CD4-positive, CD25-positive, alpha-beta regulatory T cell (primary cell): ENCODE measurements at regions not wholly inside any gene's neighbourhood (a gene's known extent, or its start where the extent isn't known, plus 50 kb on each side); places are given as distances from the start of the nearest gene placed in this dataset.
"Not testable (repeated sequence)": the region's sequence is repeated elsewhere in the genome, so short reads cannot be mapped to it uniquely, and the experiment has no call there.

Source experiments
- ATAC-seq, 2 donors: fragments of 150-1000 bp; cut with Tn5 transposase; one replicate each; pipeline ENCODE4 v1.10.0; 2021; ENCODE audit warnings: low read depth in 2 of 2, moderate number of reproducible peaks in 2 of 2, moderate library complexity in 1 of 2
- DNase-seq, 3 donors: peaks; one replicate each; pipeline versions ENCODE4 v3.0.0 to v3.0.0-alpha.2; 2012 to 2022; ENCODE audit warnings: mixed read lengths in 1 of 3
- H3K27ac ChIP-seq: one replicate; pipeline ENCODE4 v1.7.0; 2013; ENCODE audit warnings: mild to moderate bottlenecking, low read length; ENCODE audit not compliant: insufficient read depth, poor library complexity, severe bottlenecking
- H3K27me3 ChIP-seq: one replicate; pipeline ENCODE4 v1.7.0; 2013; ENCODE audit warnings: low read length; ENCODE audit not compliant: control insufficient read depth, insufficient read depth
- H3K36me3 ChIP-seq: one replicate; pipeline ENCODE4 v1.7.0; 2013; ENCODE audit warnings: mild to moderate bottlenecking, low read length, moderate library complexity; ENCODE audit not compliant: control insufficient read depth, insufficient read depth
- H3K4me1 ChIP-seq: 2 replicates; pipeline ENCODE4 v1.7.0; 2013; ENCODE audit warnings: mild to moderate bottlenecking, low read length; ENCODE audit not compliant: insufficient read depth, control insufficient read depth, poor library complexity, severe bottlenecking
- H3K4me3 ChIP-seq: one replicate; pipeline ENCODE4 v1.7.0; 2013; ENCODE audit warnings: low read depth, mild to moderate bottlenecking, low read length, moderate library complexity
- H3K9me3 ChIP-seq, 2 experiments: 1 replicate in 1 of 2; 2 replicates in 1 of 2; pipeline ENCODE4 v1.7.0; 2013; ENCODE audit warnings: low read length in 2 of 2, mild to moderate bottlenecking in 1 of 2, moderate library complexity in 1 of 2; ENCODE audit not compliant: control insufficient read depth in 2 of 2
- H3K27ac Mint-ChIP-seq, 3 donors: one replicate each; pipeline ENCODE4 v1.8.0; 2020 to 2022; ENCODE audit warnings: mild to moderate bottlenecking in 3 of 3, mixed read lengths in 3 of 3, moderate library complexity in 2 of 3
- H3K27me3 Mint-ChIP-seq: one replicate; pipeline ENCODE4 v1.8.0; 2022; ENCODE audit warnings: mild to moderate bottlenecking, mixed read lengths
- H3K36me3 Mint-ChIP-seq: one replicate; pipeline ENCODE4 v1.8.0; 2020; ENCODE audit warnings: mixed read lengths
- H3K4me1 Mint-ChIP-seq, 4 donors: one replicate each; pipeline ENCODE4 v1.8.0; 2020 to 2022; ENCODE audit warnings: mixed read lengths in 4 of 4, mild to moderate bottlenecking in 1 of 4
- H3K4me3 Mint-ChIP-seq, 4 donors: one replicate each; pipeline ENCODE4 v1.8.0; 2020 to 2022; ENCODE audit warnings: mild to moderate bottlenecking in 4 of 4, mixed read lengths in 4 of 4, moderate library complexity in 3 of 4
- H3K9me3 Mint-ChIP-seq, 7 donors: one replicate each; pipeline ENCODE4 v1.8.0; 2020 to 2022; ENCODE audit warnings: mixed read lengths in 7 of 7, mild to moderate bottlenecking in 3 of 7, moderate library complexity in 2 of 7

DNA sequence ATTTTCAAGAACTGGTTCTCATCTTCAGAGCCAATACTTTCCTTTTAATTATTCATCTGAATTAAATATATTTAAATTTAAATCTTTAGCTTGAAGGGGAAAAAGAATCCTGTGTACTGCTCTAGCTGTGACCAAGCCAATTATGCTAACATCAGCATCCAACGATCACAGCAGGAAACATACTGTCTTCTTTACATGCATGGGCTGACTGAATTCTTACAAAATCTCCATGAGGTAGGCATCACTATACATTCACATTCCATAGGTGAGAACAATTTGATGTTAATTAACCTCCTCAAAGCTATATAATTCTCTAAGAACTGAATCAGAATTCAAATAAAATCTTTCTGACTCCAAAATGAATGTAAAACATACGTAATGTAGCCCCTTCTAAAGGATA, 118.8 kb upstream of the MAP2 start:
- H3K4me3 ChIP-seq = no peak overlapping the region
- no peaks in the 10 kb centered on the region for H3K36me3 ChIP-seq
- Mint-ChIP-seq H3K27me3 (no peaks in the 10 kb centered on the region), H3K9me3 (peaks cover 0 to 9% (median 3%) of the 10 kb centered on the region in 7 donors), H3K27ac (no peak overlapping the region), H3K36me3 (no peaks in the 10 kb centered on the region), H3K4me1 (no peaks in the 10 kb centered on the region), H3K4me3 (no peak overlapping the region)
- DNase-seq = no peak
- no peaks in the 10 kb centered on the region for H3K9me3 ChIP-seq
- no peak for ATAC-seq
- no peaks in the 10 kb centered on the region for H3K27me3 ChIP-seq
- H3K27ac ChIP-seq = no peak overlapping the region
- no peaks in the 10 kb centered on the region for H3K4me1 ChIP-seq

GRCh38 chr2:209305746-209306196, 118.1 kb upstream of the MAP2 start:
- ATAC-seq = no peak

GRCh38 chr2:209307161-209308001, 116.5 kb upstream of the MAP2 start:
- no peaks in the 10 kb centered on the region for H3K9me3 ChIP-seq
- Mint-ChIP-seq H3K4me1 (no peaks in the 10 kb centered on the region), H3K27me3 (no peaks in the 10 kb centered on the region), H3K4me3 (no peak overlapping the region), H3K36me3 (no peaks in the 10 kb centered on the region), H3K9me3 (peaks cover 0 to 5% (median 1%) of the 10 kb centered on the region in 7 donors), H3K27ac (no peak overlapping the region)
- H3K36me3 ChIP-seq = no peaks in the 10 kb centered on the region
- H3K4me3 ChIP-seq = no peak overlapping the region
- no peak for DNase-seq
- H3K4me1 ChIP-seq = no peaks in the 10 kb centered on the region
- H3K27ac ChIP-seq = no peak overlapping the region
- no peak for ATAC-seq
- H3K27me3 ChIP-seq = no peaks in the 10 kb centered on the region

More at GRCh38 chr2:209305746-209306196, 118.1 kb upstream of the MAP2 start:
- Histone ChIP-seq H3K27ac (no peak overlapping the region), H3K4me3 (no peak overlapping the region), H3K4me1 (no peaks in the 10 kb centered on the region), H3K36me3 (no peaks in the 10 kb centered on the region), H3K27me3 (no peaks in the 10 kb centered on the region), H3K9me3 (no peaks in the 10 kb centered on the region)
- Mint-ChIP-seq H3K4me3 (no peak overlapping the region), H3K36me3 (no peaks in the 10 kb centered on the region), H3K27ac (no peak overlapping the region), H3K27me3 (no peaks in the 10 kb centered on the region), H3K9me3 (peaks cover 0 to 9% (median 3%) of the 10 kb centered on the region in 7 donors), H3K4me1 (no peaks in the 10 kb centered on the region)
- DNase-seq = no peak

DNA sequence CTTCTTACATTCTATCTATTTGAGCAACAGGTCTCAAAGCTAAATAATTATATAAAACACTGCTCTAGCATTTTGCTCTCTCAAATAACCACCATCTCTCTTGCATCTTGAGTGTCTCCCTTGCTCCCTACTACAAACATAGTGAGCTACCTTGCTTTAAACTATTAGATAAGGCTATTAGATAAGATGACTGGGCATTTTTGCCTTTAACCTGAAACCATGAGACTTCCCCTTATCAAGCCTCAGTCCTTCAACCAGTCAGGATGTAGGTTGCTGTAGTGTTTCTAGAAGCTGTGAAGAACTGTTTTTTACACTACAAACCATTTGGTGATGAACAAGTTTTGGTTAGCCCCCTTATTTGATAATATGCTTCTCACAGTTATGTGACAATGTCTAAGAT, 115.4 kb upstream of the MAP2 start:
- no peaks in the 10 kb centered on the region for H3K36me3 ChIP-seq
- peaks cover 0 to 5% (median 0%) of the 10 kb centered on the region in 7 donors for H3K9me3 Mint-ChIP-seq
- DNase-seq (no peak), ATAC-seq (no peak)
- H3K36me3 Mint-ChIP-seq = no peaks in the 10 kb centered on the region
- H3K9me3 ChIP-seq = no peaks in the 10 kb centered on the region
- no peaks in the 10 kb centered on the region for H3K27me3 Mint-ChIP-seq
- H3K4me3 ChIP-seq = no peak overlapping the region
- H3K27ac Mint-ChIP-seq = no peak overlapping the region
- H3K4me1 ChIP-seq = no peaks in the 10 kb centered on the region
- no peaks in the 10 kb centered on the region for H3K4me1 Mint-ChIP-seq
- H3K27ac ChIP-seq = no peak overlapping the region
- no peaks in the 10 kb centered on the region for H3K27me3 ChIP-seq
- H3K4me3 Mint-ChIP-seq = peak overlapping the region in 1 of 4 donors; percentile 17

- Mint-ChIP-seq H3K9me3 (peaks cover 0 to 5% (median 0%) of the 10 kb centered on the region in 7 donors), H3K4me3 (no peak overlapping the region), H3K27me3 (no peaks in the 10 kb centered on the region), H3K4me1 (no peaks in the 10 kb centered on the region), H3K36me3 (no peaks in the 10 kb centered on the region), H3K27ac (no peak overlapping the region)
- Histone ChIP-seq H3K9me3 (no peaks in the 10 kb centered on the region), H3K36me3 (no peaks in the 10 kb centered on the region), H3K27me3 (no peaks in the 10 kb centered on the region), H3K27ac (no peak overlapping the region), H3K4me3 (no peak overlapping the region), H3K4me1 (no peaks in the 10 kb centered on the region)
- no peak for ATAC-seq
- DNase-seq = no peak
Measured at GRCh38 chr2:209311948-209312347, 111.9 kb upstream of the MAP2 start.

DNA sequence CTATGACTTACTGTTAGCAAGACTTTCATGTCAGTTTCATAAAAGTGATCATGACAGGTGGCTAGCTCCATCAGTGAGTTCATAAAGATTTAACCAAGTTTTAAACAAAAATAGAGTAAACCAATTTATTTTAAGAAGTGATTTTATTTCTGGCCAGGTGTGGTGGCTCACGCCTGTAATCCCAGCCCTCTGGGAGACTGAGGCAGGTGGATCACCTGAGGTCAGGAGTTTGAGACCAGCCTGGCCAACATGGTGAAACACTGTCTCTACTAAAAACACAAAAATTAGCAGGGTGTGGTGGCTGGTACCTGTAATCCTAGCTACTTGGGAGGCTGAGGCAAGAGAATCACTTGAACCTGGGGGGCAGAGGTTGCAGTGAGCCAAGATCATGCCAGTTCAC, 111.4 kb upstream of the MAP2 start:
- H3K4me1 Mint-ChIP-seq, H3K9me3 Mint-ChIP-seq, H3K36me3 ChIP-seq, H3K4me1 ChIP-seq, DNase-seq, H3K4me3 ChIP-seq, H3K4me3 Mint-ChIP-seq, H3K27ac ChIP-seq, ATAC-seq, H3K36me3 Mint-ChIP-seq, H3K27me3 ChIP-seq, H3K9me3 ChIP-seq, H3K27me3 Mint-ChIP-seq, H3K27ac Mint-ChIP-seq: not testable (repeated sequence)

DNA sequence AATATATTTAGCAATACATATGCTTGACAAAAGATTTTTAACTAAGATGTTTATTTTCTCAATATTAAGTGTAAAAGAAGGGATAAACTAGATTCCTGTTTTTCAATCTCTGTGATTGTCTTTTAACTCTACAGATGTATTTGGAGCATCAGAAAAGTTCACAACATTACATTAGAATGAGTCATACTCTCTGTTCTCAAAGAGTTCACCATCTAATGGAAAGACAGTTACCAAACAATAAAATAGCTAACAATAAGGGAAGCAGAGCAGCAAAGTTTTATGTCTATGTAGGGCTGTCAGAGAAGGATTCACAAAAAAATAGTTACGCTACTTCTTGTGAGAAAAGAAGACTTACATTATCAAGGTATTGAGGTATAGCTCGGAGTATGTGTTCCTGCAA, 109.2 kb upstream of the MAP2 start:
- Mint-ChIP-seq H3K27ac (no peak overlapping the region), H3K27me3 (no peaks in the 10 kb centered on the region), H3K36me3 (no peaks in the 10 kb centered on the region), H3K4me1 (no peaks in the 10 kb centered on the region), H3K9me3 (peaks cover 0 to 3% (median 0%) of the 10 kb centered on the region in 7 donors), H3K4me3 (no peak overlapping the region)
- H3K27me3 ChIP-seq = no peaks in the 10 kb centered on the region
- DNase-seq = no peak
- no peaks in the 10 kb centered on the region for H3K4me1 ChIP-seq
- no peak overlapping the region for H3K4me3 ChIP-seq
- ATAC-seq = no peak
- H3K27ac ChIP-seq = no peak overlapping the region
- no peaks in the 10 kb centered on the region for H3K36me3 ChIP-seq
- H3K9me3 ChIP-seq = no peaks in the 10 kb centered on the region

- no peaks in the 10 kb centered on the region for H3K9me3 ChIP-seq
- no peaks in the 10 kb centered on the region for H3K36me3 ChIP-seq
- H3K36me3 Mint-ChIP-seq = no peaks in the 10 kb centered on the region
- no peaks in the 10 kb centered on the region for H3K4me1 Mint-ChIP-seq
- no peak for ATAC-seq
- peaks cover 0 to 2% (median 0%) of the 10 kb centered on the region in 7 donors for H3K9me3 Mint-ChIP-seq
- no peak overlapping the region for H3K4me3 Mint-ChIP-seq
- DNase-seq = no peak
- no peak overlapping the region for H3K27ac ChIP-seq
- no peaks in the 10 kb centered on the region for H3K27me3 ChIP-seq
- H3K4me3 ChIP-seq = no peak overlapping the region
- no peak overlapping the region for H3K27ac Mint-ChIP-seq
- H3K27me3 Mint-ChIP-seq = no peaks in the 10 kb centered on the region
- no peaks in the 10 kb centered on the region for H3K4me1 ChIP-seq
Measured at GRCh38 chr2:209316141-209316540, 107.7 kb upstream of the MAP2 start.
